ENCODE measurements at regions not wholly inside any gene's neighbourhood (a gene's known extent, or its start where the extent isn't known, plus 50 kb on each side); places are given as distances from the start of the nearest gene placed in this dataset.

GRCh38 chr7:26532471-26532870 is 240.8 kb downstream of the SNX10 start:
- DNase-seq (ENCODE audit: insufficient read length, low spot score, missing footprints): no peak
- Histone ChIP-seq H3K79me2 (ENCODE audit: insufficient read depth, low read length) (no peaks in the 10 kb centered on the region), H3K36me3 (ENCODE audit: insufficient read depth, low read length) (no peaks in the 10 kb centered on the region), H2AFZ (ENCODE audit: low read length) (no peak overlapping the region), H3K9me3 (ENCODE audit: low read depth, low read length) (no peaks in the 10 kb centered on the region), H4K20me1 (ENCODE audit: insufficient read depth, low read length) (no peaks in the 10 kb centered on the region), H3K4me3 (ENCODE audit: insufficient read depth, low read length) (no peak overlapping the region), H3K4me1 (ENCODE audit: insufficient read depth, low read length) (no peaks in the 10 kb centered on the region), H3K4me2 (ENCODE audit: insufficient read depth, low read length) (no peak overlapping the region), H3K27ac (ENCODE audit: low read depth, low read length) (no peak overlapping the region), H3K27me3 (ENCODE audit: insufficient read depth, low read length) (no peaks in the 10 kb centered on the region)
- no peak for TF ChIP-seq CTCF (IDR thresholded peaks at IDR 0.05; ENCODE audit: extremely low read depth, low read depth, low read length)

- Histone ChIP-seq H3K4me2 (ENCODE audit: insufficient read depth, low read length) (no peak overlapping the region), H3K79me2 (ENCODE audit: insufficient read depth, low read length) (no peaks in the 10 kb centered on the region), H3K4me3 (ENCODE audit: insufficient read depth, low read length) (no peak overlapping the region), H3K36me3 (ENCODE audit: insufficient read depth, low read length) (no peaks in the 10 kb centered on the region), H2AFZ (ENCODE audit: low read length) (no peak overlapping the region), H3K27ac (ENCODE audit: low read depth, low read length) (no peak overlapping the region), H3K27me3 (ENCODE audit: insufficient read depth, low read length) (peaks cover under 1% of the 10 kb centered on the region), H3K9me3 (ENCODE audit: low read depth, low read length) (no peaks in the 10 kb centered on the region), H3K4me1 (ENCODE audit: insufficient read depth, low read length) (no peaks in the 10 kb centered on the region), H4K20me1 (ENCODE audit: insufficient read depth, low read length) (no peaks in the 10 kb centered on the region)
- no peak for TF ChIP-seq CTCF (IDR thresholded peaks at IDR 0.05; ENCODE audit: extremely low read depth, low read depth, low read length)
- no peak for DNase-seq (ENCODE audit: insufficient read length, low spot score, missing footprints)
Measured at GRCh38 chr7:26533217-26533616, 241.6 kb downstream of the SNX10 start.

- H3K4me1 ChIP-seq (ENCODE audit: insufficient read depth, low read length): no peaks in the 10 kb centered on the region
Measured at GRCh38 chr7:26534649-26535482, 243.2 kb downstream of the SNX10 start.

More at GRCh38 chr7:26534649-26535482, 243.2 kb downstream of the SNX10 start:
- DNase-seq (ENCODE audit: insufficient read length, low spot score, missing footprints): no peak
- H3K4me3 ChIP-seq (ENCODE audit: insufficient read depth, low read length): no peak overlapping the region
- H2AFZ ChIP-seq (ENCODE audit: low read length): no peak overlapping the region
- no peaks in the 10 kb centered on the region for H3K79me2 ChIP-seq (ENCODE audit: insufficient read depth, low read length)
- H3K4me2 ChIP-seq (ENCODE audit: insufficient read depth, low read length): no peak overlapping the region
- H3K27ac ChIP-seq (ENCODE audit: low read depth, low read length): no peak overlapping the region
- no peak for TF ChIP-seq CTCF (IDR thresholded peaks at IDR 0.05; ENCODE audit: extremely low read depth, low read depth, low read length)
- H3K9me3 ChIP-seq (ENCODE audit: low read depth, low read length): no peaks in the 10 kb centered on the region
- no peaks in the 10 kb centered on the region for H4K20me1 ChIP-seq (ENCODE audit: insufficient read depth, low read length)
- no peaks in the 10 kb centered on the region for H3K36me3 ChIP-seq (ENCODE audit: insufficient read depth, low read length)
- peaks cover 7% of the 10 kb centered on the region for H3K27me3 ChIP-seq (ENCODE audit: insufficient read depth, low read length)
